ENCODE measurements at regions not wholly inside any gene's neighbourhood (a gene's known extent, or its start where the extent isn't known, plus 50 kb on each side); places are given as distances from the start of the nearest gene placed in this dataset.
"Not testable (repeated sequence)": the region's sequence is repeated elsewhere in the genome, so short reads cannot be mapped to it uniquely, and the experiment has no call there.

GRCh38 chr2:87695596-87696323 lies 52.1 kb upstream of the PLGLB2 start:
- DNase-seq: not testable (repeated sequence)
